H1 (cell line): ENCODE measurements at regions not wholly inside any gene's neighbourhood (a gene's known extent, or its start where the extent isn't known, plus 50 kb on each side); places are given as distances from the start of the nearest gene placed in this dataset.

Experiments used
- CTCF ChIA-PET: fragments of 300-600 bp; sonication (Branson Sonifier 250); formaldehyde crosslinking; loops from one replicate; lab custom pipeline; 2021; ENCODE audit not compliant: partially characterized antibody; lab: Charles Lee
- POLR2A ChIA-PET: fragments of 300-600 bp; sonication (Branson Sonifier 250); formaldehyde crosslinking; loops from one replicate; lab custom pipeline; 2021; ENCODE audit warnings: inconsistent platforms; ENCODE audit not compliant: partially characterized antibody; lab: Charles Lee
- DNase-seq, 2 experiments: peaks; one replicate each; pipeline versions ENCODE4 v3.0.0 to v3.0.0-alpha.2; 2010 to 2022; ENCODE audit warnings: low spot score in 2 of 2, low read depth in 1 of 2, mixed read lengths in 1 of 2
- FAIRE-seq: peaks from 2 replicates; lab custom pipeline; 2011; peaks lifted over from hg19 to GRCh38; lab: Jason Lieb, UNC
- H2AFZ ChIP-seq: 2 replicates; pipeline ENCODE4 v1.8.1; 2012; ENCODE audit warnings: low read length, inconsistent platforms
- H2AK5ac ChIP-seq: 2 replicates; pipeline ENCODE4 v1.6.1; 2013; ENCODE audit warnings: low read depth, low read length
- H2BK120ac ChIP-seq: replicated peaks from 2 replicates; pipeline ENCODE3; 2013; ENCODE audit warnings: low read depth, low read length, inconsistent platforms
- H2BK12ac ChIP-seq: 2 replicates; pipeline ENCODE4 v1.6.1; 2013; ENCODE audit warnings: low read depth, low read length
- H2BK15ac ChIP-seq: 2 replicates; pipeline ENCODE4 v1.6.1; 2013; ENCODE audit warnings: low read length
- H2BK20ac ChIP-seq: 2 replicates; pipeline ENCODE4 v1.6.1; 2013; ENCODE audit warnings: low read length
- H2BK5ac ChIP-seq: 2 replicates; pipeline ENCODE4 v1.6.1; 2013; ENCODE audit warnings: low read depth, low read length
- H3K14ac ChIP-seq: 2 replicates; pipeline ENCODE4 v1.6.1; 2013; ENCODE audit warnings: inconsistent platforms; ENCODE audit not compliant: insufficient read length
- H3K18ac ChIP-seq: 2 replicates; pipeline ENCODE4 v1.6.1; 2013; ENCODE audit warnings: low read length; ENCODE audit errors: extremely low read depth
- H3K23ac ChIP-seq: 2 replicates; pipeline ENCODE4 v1.6.1; 2013; ENCODE audit warnings: inconsistent platforms; ENCODE audit not compliant: insufficient read length
- H3K23me2 ChIP-seq: 2 replicates; pipeline ENCODE4 v1.6.1; 2013; ENCODE audit warnings: low read depth, low read length
- H3K27ac ChIP-seq: 2 replicates; pipeline ENCODE4 v1.6.1; 2011; ENCODE audit warnings: low read depth, low read length, inconsistent platforms
- H3K27me3 ChIP-seq, 4 experiments: replicated peaks in 1 of 4; 1 replicate in 1 of 4; 2 replicates in 3 of 4; pipeline versions ENCODE4 v1.6.1 to v1.8.1; 2011 to 2013; ENCODE audit warnings: low read length in 3 of 4, mild to moderate bottlenecking in 3 of 4, inconsistent platforms in 2 of 4, mixed read lengths in 2 of 4, moderate library complexity in 1 of 4; ENCODE audit not compliant: control insufficient read depth in 3 of 4, insufficient read depth in 3 of 4; ENCODE audit errors: extremely low read depth in 1 of 4
- H3K36me3 ChIP-seq, 4 experiments: 2 replicates each; pipeline versions ENCODE4 v1.6.1 to v1.8.1; 2011 to 2013; ENCODE audit warnings: mild to moderate bottlenecking in 4 of 4, low read length in 3 of 4, moderate library complexity in 2 of 4, control low read depth in 1 of 4, inconsistent platforms in 1 of 4; ENCODE audit not compliant: insufficient read depth in 4 of 4, control insufficient read depth in 2 of 4
- H3K4ac ChIP-seq: replicated peaks from 2 replicates; pipeline ENCODE3; 2013; ENCODE audit warnings: low read length, low read depth, mixed read lengths, inconsistent platforms; ENCODE audit not compliant: insufficient read length
- H3K4me1 ChIP-seq, 4 experiments: replicated peaks in 1 of 4; 1 replicate in 1 of 4; 2 replicates in 3 of 4; pipeline versions ENCODE4 v1.6.1 to v1.8.1; 2011 to 2013; ENCODE audit warnings: low read length in 3 of 4, inconsistent platforms in 2 of 4, mixed read lengths in 1 of 4; ENCODE audit not compliant: insufficient read depth in 4 of 4, control insufficient read depth in 3 of 4
- H3K4me2 ChIP-seq, 2 experiments: 2 replicates each; pipeline versions ENCODE4 v1.6.1 to v1.8.1; 2011 to 2013; ENCODE audit warnings: low read depth in 2 of 2, low read length in 2 of 2, control low read depth in 1 of 2, inconsistent platforms in 1 of 2, mild to moderate bottlenecking in 1 of 2; ENCODE audit not compliant: insufficient read depth in 1 of 2
- H3K4me3 ChIP-seq, 4 experiments: fragments of 200-600, 300-600 bp in 1 of 4; sonication (generic), shearing (Covaris generic), sonication (Bioruptor Twin) in 1 of 4; 2 replicates each; pipeline versions ENCODE4 v1.5.1 to v1.8.1; 2011 to 2016; ENCODE audit warnings: low read length in 4 of 4, low read depth in 3 of 4, control low read depth in 2 of 4, inconsistent platforms in 2 of 4, mild to moderate bottlenecking in 2 of 4, mixed read lengths in 1 of 4, moderate library complexity in 1 of 4; ENCODE audit not compliant: insufficient read depth in 2 of 4; ENCODE audit errors: extremely low read depth in 1 of 4
- H3K56ac ChIP-seq: replicated peaks from 2 replicates; pipeline ENCODE3; 2013; ENCODE audit warnings: low read depth, mild to moderate bottlenecking, mixed read lengths, low read length, inconsistent platforms; ENCODE audit not compliant: insufficient read length
- H3K79me1 ChIP-seq: 2 replicates; pipeline ENCODE4 v1.6.1; 2013; ENCODE audit warnings: low read depth, low read length, control low read depth
- H3K79me2 ChIP-seq, 2 experiments: 2 replicates each; pipeline versions ENCODE4 v1.6.1 to v1.8.1; 2012 to 2013; ENCODE audit warnings: low read length in 2 of 2, mild to moderate bottlenecking in 2 of 2, inconsistent platforms in 1 of 2; ENCODE audit not compliant: insufficient read depth in 2 of 2, control insufficient read depth in 1 of 2
- H3K9ac ChIP-seq, 4 experiments: replicated peaks in 1 of 4; 1 replicate in 1 of 4; 2 replicates in 3 of 4; pipeline versions ENCODE4 v1.6.1 to v1.8.1; 2011 to 2013; ENCODE audit warnings: low read depth in 3 of 4, low read length in 3 of 4, control low read depth in 2 of 4, mild to moderate bottlenecking in 2 of 4, moderate library complexity in 2 of 4, inconsistent platforms in 1 of 4; ENCODE audit errors: extremely low read depth in 1 of 4
- H3K9me3 ChIP-seq, 2 experiments: 2 replicates each; pipeline versions ENCODE4 v1.6.1 to v1.8.1; 2012 to 2013; ENCODE audit warnings: mild to moderate bottlenecking in 2 of 2, moderate library complexity in 2 of 2, control low read depth in 1 of 2, inconsistent platforms in 1 of 2, low read depth in 1 of 2, low read length in 1 of 2, mixed read lengths in 1 of 2; ENCODE audit not compliant: insufficient read depth in 2 of 2
- H4K20me1 ChIP-seq, 2 experiments: replicated peaks in 1 of 2; 2 replicates each; pipeline versions ENCODE3 to v1.8.1; 2011 to 2013; ENCODE audit warnings: inconsistent platforms in 2 of 2, low read length in 2 of 2, mild to moderate bottlenecking in 1 of 2; ENCODE audit not compliant: insufficient read depth in 2 of 2, control insufficient read depth in 1 of 2
- H4K5ac ChIP-seq: 2 replicates; pipeline ENCODE4 v1.6.1; 2013; ENCODE audit warnings: low read length, low read depth, mixed read lengths, inconsistent platforms; ENCODE audit not compliant: insufficient read length
- H4K8ac ChIP-seq: 2 replicates; pipeline ENCODE4 v1.8.0; 2013; ENCODE audit warnings: mild to moderate bottlenecking, moderate library complexity, low read length, inconsistent platforms; ENCODE audit not compliant: insufficient read depth; ENCODE audit errors: extremely low read depth
- H4K91ac ChIP-seq: replicated peaks from 2 replicates; pipeline ENCODE3; 2013; ENCODE audit warnings: low read length, mixed read lengths, inconsistent platforms; ENCODE audit not compliant: insufficient read length
- RBBP5 ChIP-seq: IDR thresholded peaks from 2 replicates; pipeline ENCODE4 v1.7.1; 2012; ENCODE audit warnings: low read depth, mild to moderate bottlenecking, inconsistent platforms, low read length, moderate library complexity, borderline replicate concordance
- RNF2 ChIP-seq: fragments of 200-900, 300-1000 bp; sonication (generic); IDR thresholded peaks from 2 replicates; pipeline ENCODE4 v1.7.1; 2016; ENCODE audit warnings: borderline replicate concordance, low read depth, mild to moderate bottlenecking, antibody characterized with exemption, low read length; ENCODE audit not compliant: poor library complexity, severe bottlenecking; ENCODE audit errors: missing control alignments
- SP1 ChIP-seq: IDR thresholded peaks from 2 replicates; pipeline ENCODE4 v1.6.1; 2011; ENCODE audit warnings: low read depth, low read length
- WGBS, 2 experiments: shearing (Covaris generic) in 1 of 2; methylation state at CpG; one replicate each; pipeline versions ENCODE4 v1.1.6 to v1.1.7; 2013 to 2015; ENCODE audit warnings: low lambda C conversion rate in 2 of 2, mixed read lengths in 2 of 2, inconsistent platforms in 1 of 2, low coverage in 1 of 2, missing lambda C conversion rate in 1 of 2; ENCODE audit not compliant: insufficient replicate concordance in 2 of 2, insufficient coverage in 1 of 2, insufficient read length in 1 of 2; ENCODE audit errors: extremely low coverage in 1 of 2, missing lambda C conversion rate in 1 of 2; 5-methylcytosine and 5-hydroxymethylcytosine counted together
- TF ChIP-seq, protein P1 (sequence below), 3 experiments: IDR thresholded peaks; 1 replicate in 2 of 3; 2 replicates in 1 of 3; pipeline versions ENCODE4 v1.5.1 to v1.6.1; 2011; ENCODE audit warnings: low read length in 3 of 3, mild to moderate bottlenecking in 3 of 3, inconsistent platforms in 2 of 3, low read depth in 1 of 3, moderate library complexity in 1 of 3; ENCODE audit not compliant: insufficient read depth in 1 of 3; ENCODE audit errors: control extremely low read depth in 1 of 3

DNA sequence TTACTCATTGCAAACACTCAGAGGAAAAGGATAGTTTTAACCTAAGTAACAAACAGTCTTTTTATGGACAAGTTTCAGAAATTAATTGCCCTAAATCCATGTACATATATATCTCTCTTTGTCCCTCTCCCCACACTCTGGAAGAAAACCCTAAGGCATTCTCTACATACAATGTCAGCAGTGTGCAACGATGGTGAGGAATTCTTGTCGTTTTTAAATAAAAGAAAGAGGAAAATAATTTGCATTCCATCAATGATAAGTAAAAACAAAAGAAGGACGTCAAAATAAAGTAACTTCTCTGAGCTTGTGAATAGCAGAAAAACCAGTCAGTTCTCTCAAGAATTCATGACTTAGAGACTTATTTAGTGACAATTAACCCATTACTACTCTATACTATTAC lies 550.5 kb upstream of the DIPK2B start:
- Histone ChIP-seq H3K27ac (no peak overlapping the region), H3K79me1 (no peaks in the 10 kb centered on the region), H4K91ac (no peak overlapping the region), H3K14ac (no peak overlapping the region), H3K23me2 (no peaks in the 10 kb centered on the region), H2BK20ac (no peak overlapping the region), H2BK15ac (no peak overlapping the region), H3K4me2 (no peak overlapping the region), H2BK5ac (no peak overlapping the region), H3K9ac (no peak overlapping the region), H4K8ac (no peak overlapping the region), H3K9me3 (no peaks in the 10 kb centered on the region), H3K4ac (no peak overlapping the region), H3K79me2 (peaks cover 0 to 54% of the 10 kb centered on the region in 2 experiments; a peak in 2 of 4 replicates), H3K18ac (no peak overlapping the region), H4K5ac (no peak overlapping the region), H3K23ac (no peak overlapping the region), H3K36me3 (peaks cover 0 to 28% (median 5%) of the 10 kb centered on the region in 4 experiments; a peak in 4 of 8 replicates), H3K4me3 (no peak overlapping the region), H2BK12ac (no peak overlapping the region), H2AK5ac (no peak overlapping the region), H4K20me1 (no peaks in the 10 kb centered on the region), H3K4me1 (peaks cover 0 to 4% (median 0%) of the 10 kb centered on the region in 4 experiments; a peak in 1 of 7 replicates), H3K27me3 (no peaks in the 10 kb centered on the region), H2AFZ (no peak overlapping the region), H3K56ac (no peak overlapping the region), H2BK120ac (no peak overlapping the region)
- TF ChIP-seq, protein P1, sequence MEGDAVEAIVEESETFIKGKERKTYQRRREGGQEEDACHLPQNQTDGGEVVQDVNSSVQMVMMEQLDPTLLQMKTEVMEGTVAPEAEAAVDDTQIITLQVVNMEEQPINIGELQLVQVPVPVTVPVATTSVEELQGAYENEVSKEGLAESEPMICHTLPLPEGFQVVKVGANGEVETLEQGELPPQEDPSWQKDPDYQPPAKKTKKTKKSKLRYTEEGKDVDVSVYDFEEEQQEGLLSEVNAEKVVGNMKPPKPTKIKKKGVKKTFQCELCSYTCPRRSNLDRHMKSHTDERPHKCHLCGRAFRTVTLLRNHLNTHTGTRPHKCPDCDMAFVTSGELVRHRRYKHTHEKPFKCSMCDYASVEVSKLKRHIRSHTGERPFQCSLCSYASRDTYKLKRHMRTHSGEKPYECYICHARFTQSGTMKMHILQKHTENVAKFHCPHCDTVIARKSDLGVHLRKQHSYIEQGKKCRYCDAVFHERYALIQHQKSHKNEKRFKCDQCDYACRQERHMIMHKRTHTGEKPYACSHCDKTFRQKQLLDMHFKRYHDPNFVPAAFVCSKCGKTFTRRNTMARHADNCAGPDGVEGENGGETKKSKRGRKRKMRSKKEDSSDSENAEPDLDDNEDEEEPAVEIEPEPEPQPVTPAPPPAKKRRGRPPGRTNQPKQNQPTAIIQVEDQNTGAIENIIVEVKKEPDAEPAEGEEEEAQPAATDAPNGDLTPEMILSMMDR (IDR thresholded peaks at IDR 0.05; ENCODE audit: control extremely low read depth in 1 of 3, insufficient read depth in 1 of 3, low read depth in 1 of 3, low read length in 3 of 3), result no peak
- TF ChIP-seq SP1, result no peak
- TF ChIP-seq RNF2, result no peak
- no peak for TF ChIP-seq RBBP5
- no peak for DNase-seq
- CTCF ChIA-PET, result interaction anchor here (0.9 kb wide), 1 partner anchor 119 kb away, joined by 4 read pairs; no protein-coding TSS in a partner anchor
- no peak for FAIRE-seq
- 75% methylated on average over 3 of the region's 3 CpGs; no CpG with 5 or more reads in 1 of the 2 experiments for WGBS, 2 experiments
- POLR2A ChIA-PET, result interaction anchor here (0.6 kb wide), 1 partner anchor 1219 kb away, joined by 3 read pairs; no protein-coding TSS in a partner anchor
